ENCODE measurements at regions not wholly inside any gene's neighbourhood (a gene's known extent, or its start where the extent isn't known, plus 50 kb on each side); places are given as distances from the start of the nearest gene placed in this dataset.
"Not testable (repeated sequence)": the region's sequence is repeated elsewhere in the genome, so short reads cannot be mapped to it uniquely, and the experiment has no call there.

GRCh38 chrX:150234126-150234525, 129.0 kb upstream of the MAMLD1 start:
- DNase-seq = no peak

- no peak for DNase-seq
These were observed 126.8 kb upstream of the MAMLD1 start for GRCh38 chrX:150236327-150236726.

- DNase-seq = no peak
These were observed 124.3 kb upstream of the MAMLD1 start for GRCh38 chrX:150238632-150239382.

- no peak for DNase-seq
These were observed 123.0 kb upstream of the MAMLD1 start for GRCh38 chrX:150239946-150240642.

- no peak for DNase-seq
These were observed 122.5 kb upstream of the MAMLD1 start for GRCh38 chrX:150240643-150240970.

- no peak for DNase-seq
These were observed 109.0 kb upstream of the MAMLD1 start for GRCh38 chrX:150253959-150254620.

GRCh38 chrX:150254909-150255308, 108.2 kb upstream of the MAMLD1 start:
- no peak for DNase-seq

- no peak for DNase-seq
These were observed 107.4 kb upstream of the MAMLD1 start for GRCh38 chrX:150255441-150256296.

GRCh38 chrX:150256297-150256650, 106.8 kb upstream of the MAMLD1 start:
- DNase-seq = no peak

GRCh38 chrX:150257353-150258175, 105.6 kb upstream of the MAMLD1 start:
- DNase-seq = no peak

- DNase-seq = no peak
These were observed 105.0 kb upstream of the MAMLD1 start for GRCh38 chrX:150258176-150258425.

GRCh38 chrX:150258463-150259430, 104.4 kb upstream of the MAMLD1 start:
- no peak for DNase-seq

- no peak for DNase-seq
These were observed 100.7 kb upstream of the MAMLD1 start for GRCh38 chrX:150262456-150262855.

GRCh38 chrX:150268839-150269355, 94.2 kb upstream of the MAMLD1 start:
- DNase-seq = no peak

- no peak for DNase-seq
These were observed 93.4 kb upstream of the MAMLD1 start for GRCh38 chrX:150269605-150270254.

GRCh38 chrX:150270622-150271021, 92.5 kb upstream of the MAMLD1 start:
- DNase-seq = no peak

- DNase-seq = not testable (repeated sequence)
These were observed 89.4 kb upstream of the MAMLD1 start for GRCh38 chrX:150273575-150274294.

GRCh38 chrX:150282953-150283352, 80.2 kb upstream of the MAMLD1 start:
- DNase-seq = no peak
